ENCODE measurements at regions not wholly inside any gene's neighbourhood (a gene's known extent, or its start where the extent isn't known, plus 50 kb on each side); places are given as distances from the start of the nearest gene placed in this dataset.
"Not testable (repeated sequence)": the region's sequence is repeated elsewhere in the genome, so short reads cannot be mapped to it uniquely, and the experiment has no call there.

DNA sequence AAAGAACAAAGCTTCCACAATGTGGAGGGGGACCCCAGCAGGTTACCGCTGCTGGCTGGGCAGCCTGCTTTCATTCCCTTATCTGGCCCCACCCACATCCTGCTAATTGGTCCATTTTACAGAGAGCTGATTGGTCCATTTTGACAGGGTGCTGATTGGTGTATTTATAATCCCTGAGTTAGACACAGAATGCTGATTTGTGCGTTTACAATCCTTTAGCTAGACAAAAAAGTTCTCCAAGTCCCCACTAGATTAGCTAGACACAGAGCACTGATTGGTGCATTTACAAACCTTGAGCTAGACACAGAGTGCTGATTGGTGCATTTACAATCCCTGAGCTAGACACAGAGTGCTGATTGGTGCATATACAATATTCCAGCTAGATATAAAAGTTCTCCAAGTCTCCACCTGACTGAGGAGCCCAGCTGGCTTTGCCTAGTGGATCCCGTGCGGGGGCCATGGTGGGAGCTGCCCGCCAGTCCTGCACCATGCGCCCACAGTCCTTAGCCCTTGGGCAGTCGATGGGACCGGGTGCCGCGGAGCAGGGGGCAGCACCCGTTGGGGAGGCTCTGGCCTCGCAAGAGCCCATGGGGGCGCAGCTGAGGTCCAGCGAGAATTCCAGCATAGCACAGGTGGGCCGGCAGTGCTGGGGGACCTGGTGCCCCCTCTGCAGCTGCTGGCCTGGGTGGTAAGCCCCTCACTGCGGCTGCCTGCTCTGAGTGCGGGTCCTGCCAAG lies 88.8 kb upstream of the MYLIP start:
- DNase-seq, result not testable (repeated sequence)

DNA sequence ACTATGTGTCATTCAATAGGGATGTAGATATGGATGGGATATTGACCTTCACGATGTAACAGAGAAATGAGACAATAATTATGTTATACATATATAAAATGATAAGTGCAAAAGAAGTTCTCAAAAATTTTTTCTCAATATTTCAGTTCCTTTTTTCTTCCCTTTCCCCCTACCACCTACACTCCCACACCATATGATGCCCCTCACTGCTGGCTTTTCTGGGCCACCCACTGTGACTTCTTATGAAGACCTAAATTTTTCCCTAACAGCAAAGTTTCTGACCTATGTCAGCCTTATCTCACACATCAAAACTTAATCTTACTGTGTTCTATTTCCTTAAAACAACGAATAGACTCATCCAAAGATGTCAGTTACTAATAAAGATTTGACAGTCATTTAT lies 89.9 kb upstream of the MYLIP start:
- DNase-seq, result no peak

DNA sequence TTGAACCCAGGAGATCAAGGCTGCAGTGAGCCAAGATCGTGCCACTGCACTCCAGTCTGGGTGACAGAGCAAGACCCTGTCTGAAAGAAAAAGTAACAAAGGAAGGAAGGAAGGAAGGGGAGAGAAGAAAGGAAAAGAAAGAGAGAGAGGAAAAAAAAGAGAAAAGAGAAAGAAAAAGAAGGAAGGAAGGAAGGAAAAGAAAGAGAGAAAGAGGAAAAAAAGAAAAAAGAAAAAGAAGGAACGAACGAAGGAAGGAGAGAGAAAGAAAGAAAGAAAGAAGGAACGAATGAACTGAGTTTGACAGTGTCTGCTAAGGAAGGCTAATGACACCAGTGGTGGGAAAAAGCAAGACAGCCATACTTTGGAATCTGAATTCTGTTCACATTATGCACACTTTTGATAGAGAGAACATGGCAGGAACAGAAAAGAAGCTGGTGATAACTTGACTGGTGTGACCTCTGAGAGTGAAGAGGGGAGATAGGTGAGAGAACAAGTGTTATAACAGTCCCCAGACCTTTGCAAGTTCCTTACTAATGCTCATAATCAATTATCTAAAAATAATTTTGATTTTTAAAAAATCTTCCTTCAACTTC lies 93.3 kb upstream of the MYLIP start:
- DNase-seq, result no peak

DNA sequence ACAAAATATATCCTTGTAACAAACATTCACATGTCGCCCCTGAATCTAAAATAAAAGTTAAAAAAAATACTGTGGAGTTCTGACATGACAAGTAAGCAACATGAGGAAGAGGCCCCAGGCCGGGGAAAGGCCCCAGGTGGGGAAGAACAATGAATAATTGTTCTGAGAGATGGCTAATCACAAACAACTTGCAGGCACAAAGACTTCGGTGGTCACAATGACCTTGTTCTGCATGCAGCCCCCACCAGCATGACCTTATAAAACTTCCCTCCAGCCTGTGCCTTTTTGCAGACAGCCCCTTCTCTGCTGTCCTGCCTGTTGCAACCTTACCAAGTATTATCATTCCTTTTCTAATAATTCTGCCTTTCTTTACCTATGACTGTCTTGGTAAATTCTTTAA lies 95.7 kb upstream of the MYLIP start:
- DNase-seq, result no peak

DNA sequence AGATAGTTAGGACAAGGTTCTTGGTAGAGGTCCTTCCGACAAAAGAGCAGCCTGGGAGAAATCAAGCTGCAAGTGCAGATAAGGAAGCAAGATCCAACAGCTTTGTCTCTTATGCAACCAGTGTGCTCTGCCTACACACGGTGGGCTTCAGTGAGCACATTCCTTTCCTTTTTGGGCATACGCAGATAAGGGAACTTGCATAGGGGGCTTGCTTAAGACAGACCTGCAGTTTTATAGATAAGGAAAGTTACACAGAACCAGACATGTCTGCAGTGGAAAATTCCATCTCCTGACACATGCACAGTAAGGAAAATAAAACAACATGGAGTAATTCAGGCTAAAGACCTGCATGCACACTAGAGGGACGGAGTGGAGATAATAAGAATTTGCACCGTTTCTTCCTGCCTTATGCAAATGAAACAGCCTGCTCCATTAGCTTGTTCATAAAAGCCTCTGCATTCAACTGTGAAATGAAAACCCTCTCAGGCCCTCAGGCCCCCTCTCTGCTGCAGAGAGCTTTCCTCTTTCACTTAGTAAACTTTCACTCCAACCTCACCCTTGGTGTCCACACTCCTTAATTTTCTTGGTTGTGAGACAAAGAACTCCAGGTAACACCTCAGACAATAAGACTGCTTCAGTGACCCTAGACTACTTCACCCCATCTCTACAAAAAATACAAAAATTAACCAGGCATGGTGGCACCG lies 97.5 kb upstream of the MYLIP start:
- no peak for DNase-seq

DNA sequence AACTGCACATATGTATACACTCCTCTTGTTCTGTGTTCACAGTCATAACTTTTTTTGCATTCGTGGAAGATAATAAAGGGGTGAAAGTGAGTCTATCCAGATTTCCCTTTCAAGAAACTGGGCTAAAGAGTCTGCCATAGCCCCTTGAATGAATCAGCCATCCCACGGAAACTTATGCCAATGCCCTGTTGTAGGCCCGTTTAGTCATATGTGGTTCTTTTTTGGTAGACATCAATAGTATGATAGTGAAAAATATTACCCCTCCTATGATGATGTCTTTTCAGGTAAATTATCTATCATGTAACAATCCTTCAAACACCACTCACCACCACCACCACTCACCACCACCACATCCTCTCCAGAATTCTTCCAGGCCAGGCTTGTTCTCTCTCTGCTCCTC lies 99.9 kb upstream of the MYLIP start:
- DNase-seq, result no peak

DNA sequence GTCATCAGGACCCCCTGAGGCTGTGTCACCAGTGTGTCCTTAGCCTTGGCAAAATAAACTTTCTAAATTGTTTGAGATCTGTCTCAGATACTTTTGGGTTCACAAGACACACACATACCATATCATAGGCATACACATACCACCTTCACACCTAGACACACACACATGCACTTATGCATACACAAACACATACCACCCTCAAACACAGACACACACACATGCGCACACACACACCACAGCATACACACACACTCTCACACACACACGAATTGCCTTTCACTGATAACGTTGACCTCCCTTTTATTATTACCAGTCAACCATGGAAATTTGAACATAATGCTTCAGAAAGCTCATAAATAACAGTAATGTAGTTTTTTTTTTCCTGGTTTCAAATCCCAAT lies 108.6 kb upstream of the MYLIP start:
- no peak for DNase-seq

DNA sequence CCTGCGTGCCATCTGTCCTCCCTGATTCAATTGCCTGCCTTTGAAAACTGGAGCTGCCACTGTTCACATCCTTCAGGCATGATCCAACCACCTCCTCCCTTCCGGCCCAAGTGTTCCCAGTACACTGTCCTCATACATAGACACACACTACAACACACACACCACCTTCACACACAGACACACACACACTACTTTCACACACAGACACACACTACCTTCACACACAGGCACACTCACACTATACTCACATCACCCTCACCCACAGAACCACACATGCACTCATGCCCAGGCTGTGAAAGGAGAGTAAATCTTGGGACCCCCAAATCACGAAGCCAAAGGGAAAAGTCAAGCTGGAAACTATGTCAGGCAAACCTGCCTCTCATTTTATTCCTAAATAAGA lies 109.4 kb upstream of the MYLIP start:
- DNase-seq, result no peak

DNA sequence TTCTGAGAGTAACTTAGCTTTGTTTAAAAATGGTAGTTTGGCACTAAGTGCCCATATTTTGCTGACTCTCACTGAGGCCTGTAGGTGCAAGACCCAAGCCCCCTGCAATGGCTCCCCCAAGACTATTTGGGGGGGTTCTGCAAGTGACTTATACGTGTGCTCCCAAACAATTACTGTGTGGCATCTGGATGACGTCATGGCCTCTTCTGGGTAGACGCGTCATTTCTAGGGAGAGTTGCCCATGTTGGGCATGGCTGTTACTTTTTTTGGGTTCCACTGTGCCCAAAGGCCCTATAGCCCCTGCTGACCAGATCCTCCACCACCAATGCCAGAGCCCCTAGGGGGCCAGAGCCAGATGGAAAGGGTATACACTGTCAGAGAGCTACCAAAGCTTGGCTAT lies 110.3 kb upstream of the MYLIP start:
- no peak for DNase-seq

DNA sequence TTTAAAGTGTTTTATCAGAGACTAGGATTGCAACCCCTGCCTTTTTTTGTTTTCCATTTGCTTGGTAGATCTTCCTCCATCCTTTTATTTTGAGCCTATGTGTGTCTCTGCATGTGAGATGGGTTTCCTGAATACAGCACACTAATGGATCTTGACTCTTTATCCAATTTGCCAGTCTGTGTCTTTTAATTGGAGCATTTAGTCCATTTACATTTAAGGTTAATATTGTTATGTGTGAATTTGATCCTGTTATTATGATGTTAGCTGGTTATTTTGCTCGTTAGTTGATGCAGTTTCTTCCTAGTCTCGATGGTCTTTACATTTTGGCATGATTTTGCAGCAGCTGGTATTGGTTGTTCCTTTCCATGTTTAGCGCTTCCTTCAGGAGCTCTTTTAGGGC lies 114.6 kb upstream of the MYLIP start:
- not testable (repeated sequence) for DNase-seq

DNA sequence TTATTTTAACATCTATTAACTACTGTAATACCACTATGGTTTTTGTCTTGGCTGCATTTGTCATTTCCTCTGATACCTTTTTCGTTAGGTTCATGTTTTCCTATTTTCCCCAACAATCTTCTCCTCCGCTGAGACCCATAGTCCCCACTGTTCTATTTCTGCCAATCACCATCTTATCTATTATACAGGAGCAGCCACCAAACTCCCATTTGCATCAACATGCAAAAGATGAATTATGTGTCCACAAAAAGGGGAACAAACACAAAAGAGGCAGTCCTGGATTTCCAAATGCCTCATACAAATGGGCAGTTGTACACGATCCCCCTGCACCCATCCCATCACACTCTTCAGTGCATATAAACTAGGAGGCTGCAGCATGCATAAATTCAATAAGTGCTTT lies 121.7 kb upstream of the MYLIP start:
- DNase-seq, result no peak

DNA sequence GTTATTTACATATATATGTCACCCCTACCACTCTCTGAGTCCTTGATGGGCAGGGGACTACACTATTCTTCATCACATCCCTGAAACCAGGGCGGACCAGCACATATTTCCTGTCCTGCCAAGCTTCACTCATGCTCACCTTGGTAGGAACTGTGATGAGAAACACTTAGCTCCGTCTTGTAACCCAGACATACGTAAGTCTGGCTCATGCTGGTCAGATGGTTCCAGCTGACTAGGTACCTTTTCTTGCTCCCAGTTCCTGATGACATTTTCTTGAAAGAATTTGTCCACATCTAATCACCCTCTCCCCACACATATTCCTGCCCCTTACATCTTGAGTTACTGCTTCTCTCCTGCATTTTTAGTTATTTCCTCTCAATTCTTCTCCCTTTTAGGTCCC lies 122.2 kb upstream of the MYLIP start:
- no peak for DNase-seq

DNA sequence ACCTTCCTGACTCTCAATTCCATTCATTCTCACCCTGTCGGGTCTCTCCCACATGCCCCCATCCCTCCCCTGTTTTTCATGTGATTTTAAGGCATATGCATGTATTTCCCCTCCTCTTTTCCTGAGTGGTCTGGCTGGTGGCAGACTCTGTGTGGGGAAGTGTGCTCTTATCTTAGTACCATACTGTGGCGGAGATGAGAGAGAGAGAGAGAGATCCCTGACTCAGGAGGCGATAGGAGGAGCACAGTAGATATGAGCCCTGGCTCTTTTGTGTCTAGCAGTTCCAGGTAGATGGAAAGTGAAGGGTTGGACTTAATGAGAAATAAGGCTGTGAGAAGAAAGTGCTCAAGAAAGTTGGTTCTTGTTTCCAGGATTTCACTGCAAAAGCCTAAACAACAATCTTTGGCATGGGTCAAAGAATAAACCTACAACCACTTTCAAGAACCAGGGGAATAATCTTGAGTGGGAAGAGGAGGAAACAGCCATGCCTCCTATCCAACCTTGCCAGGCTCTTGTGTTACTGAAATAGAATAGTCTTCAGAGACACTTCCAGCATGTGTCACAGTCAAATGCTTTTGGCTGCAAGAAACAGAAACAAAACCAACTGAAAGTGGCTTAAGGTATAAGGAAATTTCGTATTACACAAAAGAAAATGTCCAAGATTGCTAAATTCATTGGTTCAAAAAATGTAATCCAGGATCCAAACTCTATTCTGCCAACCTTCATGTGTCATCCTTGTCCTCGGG lies 123.8 kb upstream of the MYLIP start:
- DNase-seq, result no peak

DNA sequence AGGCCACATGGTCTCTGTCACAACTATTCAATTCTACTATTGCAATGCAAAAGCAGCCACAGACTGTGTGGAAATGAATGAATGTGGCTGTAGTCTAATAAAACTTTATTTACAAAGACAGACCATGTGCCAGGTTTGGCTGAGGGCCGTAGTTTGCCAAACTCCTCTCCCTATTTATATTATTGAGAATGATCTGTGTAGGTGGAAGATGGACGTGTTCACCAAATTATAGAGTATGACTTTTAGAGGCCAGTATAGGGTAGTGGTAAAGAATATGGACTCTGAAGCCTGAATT lies 125.7 kb upstream of the MYLIP start:
- DNase-seq, result no peak

DNA sequence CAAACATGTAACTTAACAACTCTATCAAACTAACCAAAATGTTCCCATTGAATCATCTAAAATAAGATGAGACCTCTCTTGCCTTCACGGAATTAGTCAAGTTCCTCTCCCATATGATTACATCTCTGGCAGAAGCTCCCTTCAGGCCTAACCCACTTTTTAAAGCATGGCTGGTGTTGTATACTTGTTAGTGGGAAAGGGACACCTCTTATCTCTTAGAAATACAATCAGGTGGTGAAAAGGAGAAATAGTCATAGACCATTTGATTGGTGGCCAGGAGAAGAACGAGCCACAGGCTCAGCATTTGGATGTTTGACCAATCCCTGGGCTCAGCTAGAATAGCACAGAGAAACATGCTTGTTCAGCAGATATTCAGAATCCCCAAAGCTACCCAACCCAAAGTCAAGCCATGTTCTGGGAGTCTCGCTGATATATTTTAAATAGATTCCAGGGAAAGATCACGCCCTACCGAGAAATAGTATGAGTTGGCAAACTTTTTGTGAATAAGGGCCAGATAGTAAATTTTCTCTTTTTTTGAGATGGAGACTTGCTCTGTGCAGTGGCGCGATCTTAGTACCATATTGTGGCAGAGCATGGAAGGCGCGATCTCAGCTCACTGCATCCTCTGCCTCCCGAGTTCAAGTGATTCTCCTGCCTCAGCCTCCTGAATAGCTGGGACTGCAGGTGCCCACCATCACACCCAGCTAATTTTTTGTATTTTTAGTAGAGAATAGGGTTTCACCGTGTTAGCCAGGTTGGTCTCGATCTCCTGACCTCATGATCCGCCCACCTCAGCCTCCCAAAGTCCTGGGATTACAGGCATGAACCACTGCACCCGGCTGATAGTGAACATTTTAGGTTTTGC lies 126.3 kb upstream of the MYLIP start:
- no peak for DNase-seq

DNA sequence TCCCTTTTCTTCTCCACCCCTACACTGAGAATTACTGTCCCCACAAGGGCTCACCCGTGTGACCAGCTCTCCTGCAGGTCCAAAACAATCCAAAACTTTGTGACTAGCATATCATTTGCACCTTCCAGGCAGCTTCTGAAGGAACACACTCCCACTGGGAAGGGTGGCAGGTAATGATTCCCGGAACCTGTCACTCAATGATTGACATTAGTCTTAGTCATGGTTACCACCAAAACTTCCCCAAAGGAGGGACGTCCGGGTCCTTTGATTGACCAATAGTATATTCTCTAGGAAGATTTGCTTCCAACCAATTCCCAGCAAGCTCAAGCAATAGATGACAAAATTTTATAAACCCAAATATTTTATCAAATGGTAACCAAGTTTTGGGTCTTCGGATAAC lies 127.7 kb upstream of the MYLIP start:
- no peak for DNase-seq

DNA sequence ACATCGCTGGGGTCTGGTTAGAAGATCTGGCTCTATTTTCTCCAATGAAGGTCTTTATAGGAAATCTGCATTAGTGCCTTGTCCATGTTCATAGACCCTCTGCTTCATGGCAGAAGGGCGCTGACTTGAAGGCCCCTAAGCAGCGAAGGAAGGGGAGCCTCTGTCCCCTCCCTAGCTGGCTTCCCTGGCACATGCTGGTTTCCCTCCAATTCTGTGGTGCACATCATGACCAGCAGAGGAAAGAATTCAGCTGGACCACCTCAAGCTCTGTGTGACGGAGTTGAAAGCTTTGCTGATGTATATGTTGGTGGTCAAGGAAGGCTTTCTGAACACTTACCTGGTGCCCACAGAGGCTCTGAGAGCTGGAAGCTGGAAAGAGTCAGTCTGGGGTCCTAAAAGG lies 129.7 kb upstream of the MYLIP start:
- DNase-seq, result no peak

DNA sequence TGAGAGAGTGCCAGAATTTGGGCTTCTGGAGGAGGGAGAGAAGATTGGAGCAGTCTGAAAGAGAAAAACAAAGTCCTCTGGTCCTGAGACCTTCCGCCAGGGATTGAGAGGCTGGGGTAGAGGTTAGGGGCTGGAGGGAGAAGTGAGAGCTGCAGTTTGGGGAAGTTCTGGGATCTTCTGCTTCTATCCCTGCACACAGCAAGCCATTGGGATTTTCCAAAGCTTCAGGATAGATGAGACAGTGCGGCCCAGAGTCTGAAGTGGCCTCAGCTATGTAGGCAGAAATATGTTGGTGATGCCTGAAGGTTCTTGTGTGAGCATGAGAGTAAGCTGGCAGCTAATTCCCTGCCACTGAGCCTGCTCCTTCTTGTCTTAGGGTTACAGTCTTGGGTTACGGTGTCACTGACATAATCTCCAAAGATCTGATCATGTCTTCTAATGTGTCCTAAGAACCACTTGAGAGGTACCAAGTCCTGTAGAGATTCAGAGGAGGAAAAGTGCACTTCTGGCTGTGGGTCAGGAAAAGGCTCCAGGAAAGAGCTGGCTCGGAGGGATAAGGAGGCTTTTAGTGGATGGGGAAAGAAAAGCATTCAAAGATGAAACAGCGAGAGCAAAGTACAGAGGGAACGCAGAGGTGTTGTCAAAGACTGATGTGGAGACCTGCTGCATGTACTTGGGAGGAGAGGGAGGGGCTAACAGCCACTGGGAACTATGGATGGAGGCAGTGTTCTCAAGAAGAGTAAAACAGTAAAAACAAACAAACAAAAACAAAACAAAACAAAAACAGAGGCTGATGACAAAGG lies 131.1 kb upstream of the MYLIP start:
- no peak for DNase-seq

DNA sequence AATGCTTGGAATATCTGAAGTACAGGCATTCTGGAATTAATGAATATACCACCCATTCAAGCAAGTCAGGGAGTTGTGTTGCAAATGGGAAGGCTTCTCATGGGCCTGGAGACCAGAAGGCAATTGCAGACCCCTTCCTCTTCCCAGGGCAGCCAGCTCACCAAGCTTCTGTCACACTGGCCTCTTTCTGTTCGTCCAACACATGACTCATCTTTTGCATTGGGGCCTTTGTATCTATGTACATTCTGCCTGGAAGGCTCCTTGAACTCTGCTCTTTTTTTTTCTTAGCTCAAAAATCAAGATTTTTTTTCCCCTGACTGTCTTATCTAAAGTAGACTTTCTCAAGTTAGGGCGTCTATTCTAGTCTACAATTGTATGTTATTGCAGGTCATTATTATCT lies 132.9 kb upstream of the MYLIP start:
- DNase-seq, result no peak

DNA sequence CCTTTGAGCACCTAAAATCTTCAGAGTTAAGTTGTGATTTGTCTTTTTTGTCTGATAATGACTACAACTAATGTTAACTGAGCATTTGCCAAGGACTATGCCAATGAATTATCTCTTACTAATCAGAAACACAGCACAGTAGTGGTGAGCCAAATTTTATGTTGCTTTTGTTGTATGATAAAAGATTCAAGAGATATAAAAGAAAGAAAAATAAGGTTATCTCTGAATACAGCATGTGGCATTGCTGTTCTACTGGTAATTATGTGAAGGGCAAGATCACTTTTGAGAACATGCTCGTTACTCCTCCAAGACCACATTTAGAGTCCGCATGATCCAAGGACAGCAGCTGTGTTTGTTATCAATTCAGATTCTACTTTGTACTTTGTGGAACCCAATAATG lies 133.4 kb upstream of the MYLIP start:
- DNase-seq, result no peak

DNA sequence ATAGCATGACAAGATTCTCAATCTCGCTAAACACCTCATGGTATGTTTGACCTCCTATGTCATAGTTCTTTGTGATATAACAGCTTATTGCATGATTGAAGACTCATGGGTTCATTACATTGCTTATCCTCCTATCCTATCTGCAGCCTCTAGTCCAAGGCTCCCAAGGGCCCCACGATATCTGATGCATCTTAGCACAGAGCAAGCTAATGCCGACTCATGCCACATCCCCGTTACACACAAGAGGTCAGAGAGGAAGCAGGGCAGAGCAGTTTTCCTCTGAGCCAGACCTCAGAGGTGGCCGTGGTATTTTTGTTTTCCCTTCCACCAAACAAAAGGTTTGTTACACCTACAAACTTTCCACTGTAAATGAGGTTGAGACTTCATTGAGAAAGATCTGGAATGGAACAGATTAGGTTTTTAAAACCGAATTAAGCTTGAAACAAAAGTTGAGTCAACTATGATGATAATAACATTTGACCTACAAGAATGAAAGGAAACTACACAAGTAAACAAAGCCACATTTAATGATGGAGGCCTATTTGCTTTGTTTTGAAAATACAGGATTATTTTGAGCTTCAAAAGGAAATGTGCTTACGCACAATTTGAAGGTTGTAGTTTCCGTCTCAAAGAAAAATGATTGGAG lies 133.9 kb upstream of the MYLIP start:
- DNase-seq, result no peak
